ENCODE measurements at regions not wholly inside any gene's neighbourhood (a gene's known extent, or its start where the extent isn't known, plus 50 kb on each side); places are given as distances from the start of the nearest gene placed in this dataset.
"Not testable (repeated sequence)": the region's sequence is repeated elsewhere in the genome, so short reads cannot be mapped to it uniquely, and the experiment has no call there.

- ATAC-seq (no peak), DNase-seq (ENCODE audit: missing footprints) (no peak)
- intact Hi-C loops (cut with DNase I): no loop called here
Observed at GRCh38 chr2:84173041-84173440, 286.0 kb downstream of the SUCLG1 start.

- intact Hi-C loops (cut with DNase I): no loop called here
- no peak for ATAC-seq
- no peak for DNase-seq (ENCODE audit: missing footprints)
Observed at GRCh38 chr2:84170979-84171378, 288.1 kb downstream of the SUCLG1 start.

GRCh38 chr2:84169871-84170270 lies 289.2 kb downstream of the SUCLG1 start:
- no peak for DNase-seq (ENCODE audit: missing footprints)
- intact Hi-C loops (cut with DNase I): no loop called here
- ATAC-seq: no peak

- ATAC-seq; intact Hi-C loops (cut with DNase I); DNase-seq (ENCODE audit: missing footprints): not testable (repeated sequence)
Observed at GRCh38 chr2:84168552-84168951, 290.5 kb downstream of the SUCLG1 start.

- intact Hi-C loops (cut with DNase I): no loop called here
- ATAC-seq (no peak), DNase-seq (ENCODE audit: missing footprints) (no peak)
Observed at GRCh38 chr2:84165256-84165655, 293.8 kb downstream of the SUCLG1 start.

GRCh38 chr2:84160453-84160852 lies 298.6 kb downstream of the SUCLG1 start:
- ATAC-seq: no peak
- no peak for DNase-seq (ENCODE audit: missing footprints)
- intact Hi-C loops (cut with DNase I): no loop called here

GRCh38 chr2:84158605-84159004 lies 300.5 kb downstream of the SUCLG1 start:
- ATAC-seq (no peak), DNase-seq (ENCODE audit: missing footprints) (no peak)
- intact Hi-C loops (cut with DNase I): no loop called here

- DNase-seq (ENCODE audit: missing footprints): no peak
- intact Hi-C loops (cut with DNase I): no loop called here
Observed at GRCh38 chr2:84152462-84152861, 306.6 kb downstream of the SUCLG1 start.

GRCh38 chr2:84144345-84144744 lies 314.7 kb downstream of the SUCLG1 start:
- DNase-seq (ENCODE audit: missing footprints) (no peak), ATAC-seq (no peak)
- intact Hi-C loops (cut with DNase I): no loop called here

More at GRCh38 chr2:84152462-84152861, 306.6 kb downstream of the SUCLG1 start:
- ATAC-seq: no peak

- intact Hi-C loops (cut with DNase I): no loop called here
- DNase-seq (ENCODE audit: missing footprints): no peak
- ATAC-seq: no peak
Observed at GRCh38 chr2:84137034-84137433, 322.0 kb downstream of the SUCLG1 start.

- intact Hi-C loops (cut with DNase I): no loop called here
- no peak for DNase-seq (ENCODE audit: missing footprints)
- no peak for ATAC-seq
Observed at GRCh38 chr2:84132370-84132769, 326.7 kb downstream of the SUCLG1 start.

- intact Hi-C loops (cut with DNase I): no loop called here
- DNase-seq (ENCODE audit: missing footprints) (no peak), ATAC-seq (no peak)
Observed at GRCh38 chr2:84131278-84131830, 327.7 kb downstream of the SUCLG1 start.

GRCh38 chr2:84129018-84129417 lies 330.1 kb downstream of the SUCLG1 start:
- DNase-seq (ENCODE audit: missing footprints): no peak
- no peak for ATAC-seq
- intact Hi-C loops (cut with DNase I): no loop called here

GRCh38 chr2:84127812-84128211 lies 331.3 kb downstream of the SUCLG1 start:
- ATAC-seq; intact Hi-C loops (cut with DNase I): not testable (repeated sequence)

GRCh38 chr2:84126530-84126929 lies 332.6 kb downstream of the SUCLG1 start:
- ATAC-seq (no peak), DNase-seq (ENCODE audit: missing footprints) (no peak)
- intact Hi-C loops (cut with DNase I): no loop called here

More at GRCh38 chr2:84127812-84128211, 331.3 kb downstream of the SUCLG1 start:
- not testable (repeated sequence) for DNase-seq (ENCODE audit: missing footprints)

GRCh38 chr2:84126084-84126483 lies 333.0 kb downstream of the SUCLG1 start:
- intact Hi-C loops (cut with DNase I): no loop called here
- DNase-seq (ENCODE audit: missing footprints) (no peak), ATAC-seq (no peak)

- ATAC-seq: no peak
- no peak for DNase-seq (ENCODE audit: missing footprints)
- intact Hi-C loops (cut with DNase I): no loop called here
Observed at GRCh38 chr2:84116143-84116542, 342.9 kb downstream of the SUCLG1 start.

GRCh38 chr2:84115173-84115857 lies 343.8 kb downstream of the SUCLG1 start:
- DNase-seq (ENCODE audit: missing footprints): no peak
- intact Hi-C loops (cut with DNase I): no loop called here
- no peak for ATAC-seq

- DNase-seq (ENCODE audit: missing footprints); intact Hi-C loops (cut with DNase I); ATAC-seq: not testable (repeated sequence)
Observed at GRCh38 chr2:84103816-84104527, 355.1 kb downstream of the SUCLG1 start.

- ATAC-seq (no peak), DNase-seq (ENCODE audit: missing footprints) (no peak)
- intact Hi-C loops (cut with DNase I): no loop called here
Observed at GRCh38 chr2:84102274-84102673, 356.8 kb downstream of the SUCLG1 start.
